ENCODE measurements at regions not wholly inside any gene's neighbourhood (a gene's known extent, or its start where the extent isn't known, plus 50 kb on each side); places are given as distances from the start of the nearest gene placed in this dataset.

DNA sequence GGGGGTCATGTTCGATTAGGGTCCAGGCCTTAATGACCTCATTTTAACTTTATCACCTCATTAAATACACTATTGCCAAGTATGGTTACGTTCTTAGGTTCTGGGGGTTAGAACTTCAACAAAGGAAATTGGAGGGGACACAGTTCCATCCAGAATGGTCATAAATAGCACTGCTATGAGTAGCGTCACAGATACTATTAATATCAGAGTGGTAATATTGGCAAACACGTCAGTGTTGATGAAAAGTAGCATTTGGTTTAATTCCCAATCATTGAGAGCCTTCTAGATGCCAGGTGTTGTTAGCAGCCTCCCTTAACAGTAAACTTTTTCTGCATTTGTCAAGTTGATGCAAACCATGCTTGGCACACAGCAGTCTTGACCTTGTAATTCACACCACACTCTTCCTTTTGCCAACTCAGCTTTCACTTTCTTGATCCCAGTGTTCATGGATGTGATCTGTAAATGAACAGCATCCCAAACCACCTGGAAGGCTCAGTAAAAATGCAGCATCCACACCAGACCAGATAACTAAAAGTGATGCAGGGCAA lies 912.5 kb upstream of the TENM3 start:
- TF ChIP-seq, protein P1, sequence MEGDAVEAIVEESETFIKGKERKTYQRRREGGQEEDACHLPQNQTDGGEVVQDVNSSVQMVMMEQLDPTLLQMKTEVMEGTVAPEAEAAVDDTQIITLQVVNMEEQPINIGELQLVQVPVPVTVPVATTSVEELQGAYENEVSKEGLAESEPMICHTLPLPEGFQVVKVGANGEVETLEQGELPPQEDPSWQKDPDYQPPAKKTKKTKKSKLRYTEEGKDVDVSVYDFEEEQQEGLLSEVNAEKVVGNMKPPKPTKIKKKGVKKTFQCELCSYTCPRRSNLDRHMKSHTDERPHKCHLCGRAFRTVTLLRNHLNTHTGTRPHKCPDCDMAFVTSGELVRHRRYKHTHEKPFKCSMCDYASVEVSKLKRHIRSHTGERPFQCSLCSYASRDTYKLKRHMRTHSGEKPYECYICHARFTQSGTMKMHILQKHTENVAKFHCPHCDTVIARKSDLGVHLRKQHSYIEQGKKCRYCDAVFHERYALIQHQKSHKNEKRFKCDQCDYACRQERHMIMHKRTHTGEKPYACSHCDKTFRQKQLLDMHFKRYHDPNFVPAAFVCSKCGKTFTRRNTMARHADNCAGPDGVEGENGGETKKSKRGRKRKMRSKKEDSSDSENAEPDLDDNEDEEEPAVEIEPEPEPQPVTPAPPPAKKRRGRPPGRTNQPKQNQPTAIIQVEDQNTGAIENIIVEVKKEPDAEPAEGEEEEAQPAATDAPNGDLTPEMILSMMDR (IDR thresholded peaks at IDR 0.05), result no peak
- no peak for TF ChIP-seq POLR2A (IDR thresholded peaks at IDR 0.05; ENCODE audit: low read depth)
- TF ChIP-seq POLR2AphosphoS5 (IDR thresholded peaks at IDR 0.05), result no peak

All from esophagus muscularis mucosa (tissue), 3 donors.